Activated T-helper 1 cell treated with anti-CD3 and anti-CD28 coated beads, Interleukin-2, amount 50 U/mL, for 16 hours (primary cell): ENCODE measurements at regions not wholly inside any gene's neighbourhood (a gene's known extent, or its start where the extent isn't known, plus 50 kb on each side); places are given as distances from the start of the nearest gene placed in this dataset.
A peak's percentile ranks its signal among the peaks of the same experiment; 100 is the strongest.

Source experiments
- DNase-seq, 2 donors: peaks; one replicate each; pipeline ENCODE4 v3.0.0-alpha.2; 2020; ENCODE audit warnings: low read depth in 1 of 2, low spot score in 1 of 2

DNA sequence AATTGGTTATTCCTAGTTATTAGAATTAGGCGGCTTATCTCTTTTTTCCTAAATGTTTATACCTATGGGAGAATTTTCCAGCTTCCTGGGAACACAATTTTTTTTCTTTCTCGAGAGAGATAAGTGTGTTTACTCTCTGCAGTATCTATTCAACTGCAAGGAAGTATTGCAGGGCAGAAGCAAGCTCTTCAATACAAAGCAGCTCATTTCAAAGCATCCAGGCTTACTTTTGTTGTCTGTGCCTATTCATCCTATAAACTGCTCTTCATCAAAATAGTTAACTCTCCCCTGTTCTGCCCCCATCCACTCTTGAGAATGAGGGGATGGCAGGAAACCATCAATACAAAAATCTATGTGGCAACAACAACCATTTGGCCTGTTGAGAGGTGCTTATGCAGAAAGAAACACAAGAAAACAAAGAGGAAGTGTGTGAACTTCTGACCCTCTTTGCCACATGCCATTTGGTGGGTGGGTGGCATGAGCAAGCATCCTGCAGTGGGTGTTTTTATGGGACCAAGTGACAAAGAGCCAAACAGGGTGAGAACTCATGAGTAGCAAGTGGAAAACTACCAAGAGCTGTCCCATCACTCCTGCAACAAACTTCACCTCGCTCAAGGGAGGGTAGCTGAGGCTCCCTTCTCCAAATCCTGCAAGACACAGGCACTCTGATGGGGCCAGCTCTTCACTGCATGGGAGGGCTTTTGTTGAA is 50.6 kb upstream of the MRPS6 start:
- DNase-seq: no peak

DNA sequence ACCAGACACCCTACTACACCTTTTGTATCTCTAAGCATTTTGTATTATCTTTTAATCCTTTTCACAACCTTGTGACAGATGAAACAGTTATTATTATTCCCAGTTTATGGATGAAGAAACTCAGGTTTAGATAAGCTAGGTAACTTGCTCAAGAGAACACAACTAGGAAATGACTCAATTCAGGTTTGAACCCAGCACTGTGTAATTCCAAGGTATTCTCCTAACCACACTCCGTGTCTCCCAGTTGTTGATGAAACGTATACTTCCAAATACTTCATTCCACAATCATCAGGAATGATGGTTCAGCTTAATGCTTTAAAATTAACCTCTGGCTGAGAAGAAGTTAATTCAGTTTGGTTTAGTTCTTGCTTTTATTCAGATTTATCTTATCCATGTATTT is 51.7 kb upstream of the MRPS6 start:
- no peak for DNase-seq

DNA sequence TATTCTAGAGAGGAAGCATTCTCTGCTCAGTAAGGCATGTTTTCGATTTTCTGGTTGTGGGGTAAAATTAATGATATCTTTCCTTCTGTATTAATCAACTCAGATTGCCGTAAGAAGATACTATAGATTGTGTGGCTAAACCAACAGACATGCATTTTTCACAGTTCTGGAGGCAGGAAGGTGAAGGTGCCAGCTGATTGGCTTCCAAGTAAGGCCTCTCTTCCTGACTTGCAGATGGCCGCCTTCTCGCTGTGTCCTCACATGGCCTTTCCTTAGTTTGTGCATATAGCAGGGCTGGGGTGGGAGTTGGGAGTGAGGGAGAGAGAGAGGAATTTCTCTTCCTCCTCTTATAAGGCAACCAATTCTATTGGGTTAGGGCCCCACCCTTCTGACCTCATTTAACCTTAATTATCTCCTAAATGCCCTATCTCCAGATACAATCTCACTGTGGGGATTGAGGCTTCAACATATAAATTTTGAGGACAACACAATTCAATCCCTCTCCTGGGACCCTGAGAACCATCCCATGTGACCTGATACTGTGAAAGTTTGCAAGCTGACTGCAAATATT is 52.3 kb upstream of the MRPS6 start:
- no peak for DNase-seq

DNA sequence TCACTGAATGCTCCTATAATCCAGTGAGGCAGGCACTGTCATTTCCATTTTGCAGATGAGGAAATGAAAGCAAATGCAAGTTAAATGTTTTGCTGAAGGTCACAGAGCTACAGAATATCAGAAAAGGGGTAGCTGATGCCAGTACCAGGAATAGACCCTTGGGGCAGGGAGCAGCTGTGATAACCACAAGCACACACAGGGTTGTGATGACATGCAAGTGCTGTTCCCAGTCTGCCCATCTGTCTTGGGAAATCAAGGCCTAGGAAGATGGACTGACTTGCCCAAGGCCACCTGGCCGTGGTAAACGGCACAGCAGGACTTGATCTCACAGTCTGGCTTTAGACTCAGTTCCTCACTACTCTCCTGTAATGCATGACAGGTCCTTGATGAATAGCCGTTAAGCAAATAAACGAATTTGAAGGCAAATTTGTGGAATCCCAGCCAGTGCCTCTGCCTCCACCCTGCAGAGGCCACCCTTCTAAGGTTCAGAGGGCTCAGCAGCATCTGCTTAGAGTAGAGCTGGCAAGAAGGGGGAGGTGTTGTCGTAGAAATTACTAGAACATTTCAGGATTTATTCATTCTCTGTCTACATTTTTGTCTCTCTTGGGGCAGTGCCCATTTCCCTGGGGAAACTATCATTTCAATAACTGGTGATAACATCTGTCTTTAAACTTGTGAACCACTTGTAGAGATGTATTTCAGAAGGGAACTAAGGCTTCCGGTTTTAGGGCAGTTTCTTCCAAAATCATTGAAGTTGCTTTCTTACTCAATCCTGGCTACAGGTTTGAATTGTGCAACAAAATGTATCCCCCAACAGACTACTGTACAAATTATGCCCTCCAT is 53.2 kb upstream of the MRPS6 start:
- DNase-seq: no peak

DNA sequence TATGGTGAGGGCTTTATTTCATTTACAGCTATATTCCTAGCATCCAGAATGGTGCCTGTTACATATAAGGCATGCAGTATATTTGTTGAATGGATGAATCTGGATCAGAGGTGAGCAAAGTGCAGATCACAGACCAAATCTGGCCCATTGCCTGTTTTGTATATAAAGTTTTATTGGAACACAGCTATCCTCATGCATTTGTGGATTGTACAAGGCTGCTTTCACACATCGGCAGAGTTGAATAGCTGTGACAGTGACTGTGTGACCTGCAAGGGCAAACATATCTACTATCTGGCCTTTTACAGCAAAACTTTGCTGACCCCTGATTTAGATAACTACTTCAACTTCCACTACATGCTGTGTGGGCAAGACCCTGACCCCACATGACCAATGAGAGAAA is 54.0 kb upstream of the MRPS6 start:
- DNase-seq: no peak

DNA sequence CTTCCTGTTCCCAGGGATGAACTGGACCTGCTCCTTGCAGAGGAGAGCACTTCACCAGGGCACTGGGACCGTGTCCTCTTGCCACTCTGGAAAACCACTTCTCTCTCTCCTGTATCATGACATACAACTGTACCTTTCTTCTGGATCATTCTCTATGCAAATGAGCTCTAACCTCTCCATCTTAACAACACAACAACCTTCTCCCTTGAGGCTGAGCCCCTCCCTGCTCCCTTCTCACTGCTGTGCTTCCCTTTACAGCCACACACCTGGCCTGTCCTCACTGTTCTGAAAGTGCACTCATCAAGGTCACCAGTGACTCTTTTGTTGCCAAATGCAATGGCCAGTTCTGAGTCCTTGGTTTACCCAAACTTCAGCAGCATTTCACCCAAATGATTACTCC is 54.5 kb upstream of the MRPS6 start:
- no peak for DNase-seq

DNA sequence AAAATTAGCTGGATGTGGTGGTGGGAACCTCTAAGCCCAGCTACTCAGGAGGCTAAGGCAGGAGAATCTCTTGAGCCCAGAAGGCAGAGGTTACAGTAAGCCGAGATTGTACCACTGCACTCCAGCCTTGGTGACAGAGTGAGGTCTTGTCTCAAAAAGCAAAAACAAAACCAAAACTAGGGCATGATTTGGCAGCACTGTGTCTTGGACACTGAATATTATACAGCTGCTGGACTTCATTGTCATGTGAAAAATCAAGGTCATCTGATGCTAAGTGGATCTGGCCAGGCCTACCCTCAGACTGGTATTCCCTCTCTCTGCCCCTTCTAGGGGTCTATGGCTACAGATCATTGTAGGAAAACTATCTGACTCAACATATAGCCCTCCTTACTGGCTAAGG is 55.2 kb upstream of the MRPS6 start:
- no peak for DNase-seq

DNA sequence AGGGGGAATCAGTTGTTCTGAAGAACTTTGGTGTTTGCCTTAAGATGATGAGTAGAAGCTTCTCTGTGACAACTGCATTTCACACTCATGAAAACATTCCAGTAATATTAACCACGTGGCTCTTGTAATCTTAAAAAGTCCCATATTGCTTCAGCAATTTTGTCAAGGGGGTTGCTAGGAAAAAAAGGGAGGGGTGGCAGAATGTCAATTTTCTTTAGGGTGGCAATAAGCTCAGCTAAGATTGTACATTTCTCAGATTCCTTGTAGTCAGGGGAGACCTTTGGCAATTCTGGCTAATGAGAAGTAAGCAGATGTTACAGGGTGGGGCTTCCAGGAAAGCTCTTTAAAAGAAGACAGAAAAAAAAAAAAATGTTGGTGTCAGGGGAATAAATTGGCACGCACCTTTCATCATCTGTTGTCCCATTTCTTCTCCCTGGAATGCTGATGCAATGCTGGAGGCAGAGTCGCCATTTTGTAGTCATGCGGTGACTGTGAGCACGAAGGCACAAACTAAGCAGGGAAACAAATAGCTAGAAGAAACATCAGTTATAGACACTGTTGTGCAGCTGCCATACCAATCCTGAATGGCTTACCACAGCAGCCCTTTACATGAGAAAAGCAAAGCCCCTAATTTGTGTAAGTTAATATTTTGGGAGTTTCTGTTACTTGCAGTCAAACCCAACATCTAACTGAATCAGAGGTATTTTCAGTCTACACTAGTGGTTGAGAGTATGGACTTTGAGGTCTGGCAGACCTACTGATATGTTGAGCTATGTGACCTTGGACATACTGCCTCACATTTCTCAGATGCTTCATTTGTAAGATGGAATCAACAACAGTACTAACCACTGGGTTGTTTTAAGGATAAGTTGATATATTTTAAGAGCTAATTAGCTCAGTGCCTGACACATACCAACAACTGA is 56.1 kb upstream of the MRPS6 start:
- DNase-seq: no peak

DNA sequence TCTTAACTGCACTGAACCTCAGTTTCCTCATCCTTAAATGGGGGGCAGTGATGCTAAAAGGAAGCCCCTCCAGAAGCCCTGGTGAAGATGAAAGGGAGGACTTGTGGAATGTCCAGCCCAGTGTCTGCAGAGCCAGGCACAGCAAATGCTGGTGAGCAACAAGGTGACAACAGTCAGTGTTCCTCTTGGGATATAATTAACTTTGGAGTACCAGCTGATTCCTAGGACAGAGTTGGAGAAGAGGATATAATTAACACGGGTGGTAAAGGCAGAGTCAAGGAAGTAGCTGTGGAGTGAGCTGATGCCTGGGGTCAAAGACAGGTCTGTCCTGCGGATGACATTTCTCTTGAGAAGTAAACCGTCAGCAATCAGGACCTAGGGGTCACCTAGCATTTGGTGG is 60.7 kb upstream of the MRPS6 start:
- no peak for DNase-seq

DNA sequence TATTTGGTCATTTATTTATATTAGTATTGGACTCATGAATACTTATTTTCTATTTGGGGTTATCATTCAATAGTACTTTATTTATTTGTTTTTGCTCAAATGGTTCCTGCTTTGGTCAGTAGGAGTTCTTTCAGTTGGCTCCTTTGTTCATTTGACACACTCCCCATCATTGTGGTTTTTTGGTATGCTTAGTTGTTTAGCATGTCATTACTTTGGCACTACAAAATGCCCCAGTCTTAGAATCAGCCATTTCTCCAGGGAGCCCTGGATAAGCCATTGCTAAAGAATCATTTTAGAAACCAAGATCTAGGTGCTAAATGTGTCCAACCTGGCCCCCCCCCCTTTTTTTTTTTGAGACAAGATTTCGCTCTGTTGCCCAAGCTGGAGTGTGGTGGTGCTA is 61.7 kb upstream of the MRPS6 start:
- no peak for DNase-seq

DNA sequence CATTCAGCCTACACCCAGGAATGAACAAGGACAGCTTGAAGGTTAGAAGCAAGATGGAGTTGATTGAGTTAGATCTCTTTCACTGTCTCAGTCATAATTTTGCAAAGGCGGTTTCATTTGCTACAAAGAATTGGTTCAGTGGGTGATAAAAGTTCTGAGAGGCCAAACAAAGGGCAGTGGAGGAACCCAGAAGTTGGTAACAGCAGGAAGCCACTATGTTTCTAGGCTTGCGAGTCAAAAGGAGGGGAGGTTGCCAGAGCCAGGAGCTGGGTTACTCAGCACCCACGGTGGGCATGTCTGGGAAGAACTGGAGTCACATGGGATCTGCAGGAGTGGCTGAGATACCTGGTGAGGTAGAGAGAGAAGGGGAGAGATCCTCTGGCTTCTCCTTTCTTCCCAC is 64.2 kb upstream of the MRPS6 start:
- DNase-seq: no peak

DNA sequence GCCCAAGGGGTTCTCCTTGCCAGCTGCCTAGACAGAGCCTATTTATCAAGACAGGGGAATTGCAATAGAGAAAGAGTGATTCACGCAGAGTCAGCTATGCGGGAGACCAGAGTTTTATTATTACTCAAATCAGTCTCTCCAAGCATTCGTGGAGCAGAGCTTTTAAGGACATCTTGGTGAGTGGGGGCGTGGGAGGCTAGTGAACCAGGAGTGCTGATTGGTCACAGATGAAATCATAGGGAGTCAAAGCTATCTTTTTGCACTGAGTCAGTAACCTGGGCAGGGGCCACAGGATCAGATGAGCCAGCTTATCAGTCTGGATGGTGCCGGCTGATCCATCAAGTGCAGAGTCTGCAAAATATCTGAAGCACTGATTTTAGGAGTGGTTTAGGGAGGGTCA is 64.8 kb upstream of the MRPS6 start:
- DNase-seq: peak in 1 of 2 donors; percentile 23

DNA sequence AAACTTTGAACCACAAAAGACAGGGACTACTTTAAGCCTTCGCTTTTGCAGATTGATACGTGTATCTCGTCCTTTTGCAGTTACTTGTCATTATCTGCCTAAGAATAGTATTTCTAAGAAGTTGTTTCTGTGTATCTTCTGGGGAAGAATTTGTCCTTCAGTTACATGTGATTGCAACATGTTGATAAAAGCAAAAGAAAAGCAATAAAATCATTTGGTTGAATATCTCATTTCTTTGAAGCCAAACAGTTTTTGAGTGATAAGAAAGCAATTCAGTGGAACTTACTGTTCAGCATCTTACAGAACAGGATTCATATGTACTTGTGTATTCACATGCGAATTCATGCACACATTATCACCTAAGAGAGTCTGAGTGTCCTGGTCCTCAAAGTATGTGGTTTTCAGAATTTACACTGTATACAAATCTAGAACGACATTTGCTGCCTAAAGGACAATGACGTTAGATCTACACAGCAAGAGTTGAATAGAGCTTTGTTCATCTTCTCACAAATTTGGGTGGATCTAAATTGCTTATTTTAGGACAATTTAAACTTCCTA is 66.7 kb upstream of the MRPS6 start:
- DNase-seq: no peak

DNA sequence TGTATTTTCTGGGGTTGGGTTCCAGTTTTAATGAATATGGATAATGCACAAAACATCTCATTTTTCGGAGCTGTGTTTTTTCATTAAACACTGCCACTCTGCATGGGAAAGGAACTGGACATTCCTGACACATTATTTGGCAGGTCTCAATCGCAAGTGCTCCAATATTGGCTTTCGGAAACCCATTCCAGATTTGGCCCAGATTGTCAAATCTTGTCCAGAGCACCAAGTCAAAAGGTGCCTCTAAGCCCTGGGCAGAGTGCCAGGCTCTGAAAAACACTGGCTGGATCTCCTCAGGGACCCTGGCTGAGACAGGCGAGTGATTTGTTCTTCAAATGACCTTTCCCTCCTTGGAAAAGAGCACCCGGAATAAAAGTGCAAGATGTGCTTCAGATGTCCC is 68.4 kb upstream of the MRPS6 start:
- no peak for DNase-seq

DNA sequence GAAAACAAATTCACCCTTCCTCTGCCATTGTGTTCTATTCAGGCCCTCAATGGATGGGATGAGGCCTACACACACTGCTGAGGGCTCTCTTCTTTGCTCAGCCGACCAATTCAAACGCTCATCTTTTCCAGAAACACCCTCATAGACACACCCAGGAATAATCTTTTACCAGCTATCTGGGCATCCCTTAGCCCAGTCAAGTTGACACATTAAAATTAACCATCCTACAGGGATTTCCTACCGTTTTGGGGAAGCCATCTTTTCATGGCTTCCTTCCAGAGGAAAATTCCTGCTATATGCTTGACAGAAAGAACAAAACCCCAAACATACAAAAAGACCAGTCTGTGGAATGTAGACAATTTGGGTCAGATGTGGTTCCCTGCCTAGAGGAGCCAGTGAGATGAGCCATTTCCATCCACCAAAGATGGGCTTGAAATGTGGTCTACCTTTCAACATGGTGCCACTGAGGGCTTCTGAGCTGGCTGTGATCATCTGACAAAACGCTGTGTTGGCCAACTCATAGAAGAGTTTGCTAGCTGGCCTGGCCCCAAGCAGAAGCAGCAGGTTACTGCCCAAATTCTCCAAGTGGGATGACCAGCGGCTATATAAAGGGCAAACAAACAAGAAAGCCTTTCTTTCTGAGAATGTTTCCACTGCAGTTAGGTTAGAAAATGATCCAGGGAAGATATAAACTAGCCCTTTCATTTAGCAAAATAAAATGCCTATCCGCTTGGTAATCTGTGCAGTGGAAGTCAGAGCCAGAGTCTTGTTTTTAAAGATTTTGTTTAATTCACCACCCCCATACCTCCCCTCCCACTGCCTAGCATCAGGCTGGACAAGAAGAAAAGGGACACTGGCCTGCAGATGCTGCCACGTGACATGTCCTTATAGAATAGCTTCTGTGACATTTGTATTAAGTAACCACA is 69.1 kb upstream of the MRPS6 start:
- DNase-seq: no peak

DNA sequence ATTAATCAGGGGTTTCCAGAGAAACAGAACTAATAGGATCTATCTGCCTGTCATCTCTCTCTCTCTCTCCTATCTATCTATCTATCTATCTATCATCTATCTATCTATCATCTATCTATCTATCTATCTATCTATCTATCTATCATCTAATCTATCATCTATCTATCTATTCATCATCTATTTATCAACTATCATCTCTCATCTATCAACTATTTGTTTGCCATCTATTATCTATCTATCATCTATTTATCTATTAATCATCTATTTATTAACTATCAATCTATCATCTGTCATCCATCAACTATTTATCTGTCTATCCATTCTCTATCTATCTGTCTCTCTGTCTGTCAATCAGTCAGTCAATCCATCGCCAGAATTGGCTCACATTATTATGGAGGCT is 70.0 kb upstream of the MRPS6 start:
- no peak for DNase-seq

DNA sequence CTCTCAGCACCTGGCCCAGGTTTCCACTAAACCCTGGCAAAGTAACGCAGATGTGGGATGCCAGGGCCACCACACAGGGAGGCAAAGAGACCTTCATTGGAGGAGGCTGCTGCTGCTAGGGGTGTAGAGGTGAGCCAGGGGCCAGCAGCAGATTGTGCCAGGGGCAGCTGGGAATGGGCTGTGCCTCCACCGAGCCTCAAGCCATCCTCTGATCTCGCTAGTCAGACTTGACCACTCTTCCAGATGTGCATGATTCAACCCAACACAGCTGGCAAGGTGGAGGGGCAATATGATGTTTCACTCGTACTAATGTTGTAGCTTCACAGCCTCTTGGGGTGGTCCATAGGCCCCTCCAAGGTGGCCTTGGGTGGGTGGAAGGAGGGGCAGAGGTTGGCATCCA is 73.0 kb upstream of the MRPS6 start:
- DNase-seq: no peak

DNA sequence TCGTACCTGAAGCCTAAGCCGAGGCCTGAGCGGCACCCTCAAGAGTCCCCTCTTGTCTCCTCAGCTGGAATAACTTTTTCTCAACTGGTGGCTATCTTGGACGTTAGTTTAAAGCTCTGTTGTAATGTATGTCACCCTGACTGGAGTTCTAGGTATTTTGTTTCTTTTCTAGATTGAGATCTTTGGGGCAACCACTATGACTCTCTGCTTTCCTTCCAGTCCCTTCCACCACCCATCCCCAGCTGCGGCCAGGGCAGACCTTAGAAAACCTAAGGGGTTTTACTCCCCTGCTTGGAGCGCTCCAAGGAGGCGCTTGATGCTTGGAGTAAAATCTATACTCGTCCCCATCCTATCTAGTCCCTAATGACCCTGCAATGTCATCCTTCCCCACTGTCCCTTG is 74.6 kb upstream of the MRPS6 start:
- DNase-seq: no peak

DNA sequence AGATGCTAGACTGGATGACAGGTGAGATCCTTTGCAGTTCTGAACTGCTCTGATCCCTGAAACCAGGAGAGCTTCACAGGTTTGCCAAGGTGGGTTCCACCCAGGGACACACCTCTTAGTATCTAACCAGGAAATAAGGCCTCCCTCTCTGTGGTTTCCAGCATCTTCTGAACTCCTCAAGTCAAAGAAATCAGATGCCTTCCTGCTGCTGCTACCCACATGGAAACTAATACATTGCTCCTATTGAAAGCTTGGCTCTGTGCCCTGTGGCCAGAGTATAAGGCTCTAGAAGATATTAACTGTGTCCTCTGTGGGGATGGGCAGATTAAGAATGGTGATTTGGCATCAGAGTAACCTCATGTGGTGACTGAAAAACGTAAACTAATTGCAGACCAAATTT is 75.0 kb upstream of the MRPS6 start:
- no peak for DNase-seq

DNA sequence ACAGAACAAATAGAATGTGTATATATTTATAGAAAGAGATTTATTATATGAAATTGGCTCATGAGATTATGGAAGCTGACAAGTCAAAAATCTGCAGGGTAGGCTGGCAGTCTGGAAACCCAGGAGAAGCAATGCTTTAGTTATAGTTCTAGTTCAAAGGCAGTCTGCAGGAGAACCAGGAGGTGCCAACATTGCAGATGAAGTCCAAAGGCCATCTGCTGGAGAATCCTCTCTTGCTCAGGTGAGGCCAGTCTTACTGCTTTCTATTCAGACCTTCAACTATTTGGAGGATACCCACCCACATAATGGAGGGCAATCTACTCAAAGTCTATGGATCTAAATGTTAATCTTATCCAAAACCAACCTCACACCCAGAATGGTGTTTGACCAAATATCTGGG is 75.9 kb upstream of the MRPS6 start:
- DNase-seq: no peak
